T-cell (primary cell): ENCODE measurements at regions not wholly inside any gene's neighbourhood (a gene's known extent, or its start where the extent isn't known, plus 50 kb on each side); places are given as distances from the start of the nearest gene placed in this dataset.
A peak's percentile ranks its signal among the peaks of the same experiment; 100 is the strongest.

ENCODE experiments used
- ATAC-seq, 4 experiments: fragments of 200-7000 bp in 3 of 4; fragments of 150-1000 bp in 1 of 4; cut with Tn5 transposase; replicated peaks in 1 of 4; 1 replicate in 3 of 4; 2 replicates in 1 of 4; pipeline ENCODE4 v1.10.0; 2021; ENCODE audit warnings: moderate library complexity in 3 of 4, mild to moderate bottlenecking in 2 of 4, moderate number of reproducible peaks in 1 of 4
- CTCF ChIA-PET, 2 donors: fragments of 300-600 bp; sonication (Branson Sonifier 250); formaldehyde crosslinking; loops; one replicate each; lab custom pipeline; 2022; ENCODE audit warnings: antibody characterized with exemption in 2 of 2; lab: Charles Lee
- POLR2A ChIA-PET, 2 donors: fragments of 300-600 bp; sonication (Branson Sonifier 250); formaldehyde crosslinking; loops; one replicate each; lab custom pipeline; 2022; ENCODE audit warnings: antibody characterized with exemption in 2 of 2; lab: Charles Lee
- DNase-seq, 35 experiments: peaks; one replicate each; pipeline versions ENCODE4 v3.0.0 to v3.0.0-alpha.2; 2013 to 2023
- H3K27ac ChIP-seq: one replicate; pipeline ENCODE4 v1.5.1; 2013; ENCODE audit warnings: low read length
- H3K27me3 ChIP-seq, 2 experiments: replicated peaks in 1 of 2; 1 replicate in 1 of 2; 2 replicates in 1 of 2; pipeline versions ENCODE4 v1.6.1 to v1.7.0; 2013; ENCODE audit warnings: low read length in 1 of 2, mixed read lengths in 1 of 2; ENCODE audit not compliant: control insufficient read depth in 2 of 2, insufficient read depth in 2 of 2; ENCODE audit errors: extremely low read depth in 1 of 2
- H3K36me3 ChIP-seq, 2 donors: 1 replicate in 1 of 2; 2 replicates in 1 of 2; pipeline versions ENCODE4 v1.6.1 to v1.7.0; 2013; ENCODE audit warnings: low read length in 1 of 2; ENCODE audit not compliant: control insufficient read depth in 2 of 2, insufficient read depth in 1 of 2; ENCODE audit errors: extremely low read depth in 1 of 2
- H3K4me1 ChIP-seq, 2 experiments: 1 replicate in 1 of 2; 2 replicates in 1 of 2; pipeline versions ENCODE4 v1.6.1 to v1.7.0; 2013; ENCODE audit warnings: low read length in 2 of 2, mixed read lengths in 1 of 2; ENCODE audit not compliant: insufficient read depth in 2 of 2, control insufficient read depth in 1 of 2; ENCODE audit errors: extremely low read depth in 1 of 2
- H3K4me3 ChIP-seq, 2 donors: 1 replicate in 1 of 2; 2 replicates in 1 of 2; pipeline versions ENCODE4 v1.5.1 to v1.7.0; 2013; ENCODE audit warnings: mild to moderate bottlenecking in 2 of 2, low read length in 1 of 2, moderate library complexity in 1 of 2; ENCODE audit not compliant: control insufficient read depth in 1 of 2; ENCODE audit errors: extremely low read depth in 1 of 2
- H3K9me3 ChIP-seq: 2 replicates; pipeline ENCODE4 v1.7.0; 2013
- H3K27ac Mint-ChIP-seq, 2 donors: one replicate each; pipeline ENCODE4 v1.8.0; 2020 to 2021; ENCODE audit warnings: mild to moderate bottlenecking in 2 of 2, mixed read lengths in 2 of 2
- H3K27me3 Mint-ChIP-seq, 2 donors: one replicate each; pipeline ENCODE4 v1.8.0; 2021 to 2022; ENCODE audit warnings: mixed read lengths in 2 of 2
- H3K36me3 Mint-ChIP-seq: one replicate; pipeline ENCODE4 v1.8.0; 2021; ENCODE audit warnings: mixed read lengths
- H3K4me1 Mint-ChIP-seq, 3 donors: one replicate each; pipeline ENCODE4 v1.8.0; 2020 to 2022; ENCODE audit warnings: mixed read lengths in 3 of 3, mild to moderate bottlenecking in 1 of 3
- H3K4me3 Mint-ChIP-seq, 3 donors: one replicate each; pipeline ENCODE4 v1.8.0; 2020 to 2022; ENCODE audit warnings: mild to moderate bottlenecking in 3 of 3, mixed read lengths in 3 of 3, moderate library complexity in 3 of 3
- H3K9me3 Mint-ChIP-seq, 3 donors: one replicate each; pipeline ENCODE4 v1.8.0; 2020 to 2022; ENCODE audit warnings: mixed read lengths in 3 of 3
- WGBS: methylation state at CpG from one replicate; pipeline ENCODE4 v1.1.5; 2013; ENCODE audit warnings: missing lambda C conversion rate; ENCODE audit not compliant: insufficient coverage; 5-methylcytosine and 5-hydroxymethylcytosine counted together

DNA sequence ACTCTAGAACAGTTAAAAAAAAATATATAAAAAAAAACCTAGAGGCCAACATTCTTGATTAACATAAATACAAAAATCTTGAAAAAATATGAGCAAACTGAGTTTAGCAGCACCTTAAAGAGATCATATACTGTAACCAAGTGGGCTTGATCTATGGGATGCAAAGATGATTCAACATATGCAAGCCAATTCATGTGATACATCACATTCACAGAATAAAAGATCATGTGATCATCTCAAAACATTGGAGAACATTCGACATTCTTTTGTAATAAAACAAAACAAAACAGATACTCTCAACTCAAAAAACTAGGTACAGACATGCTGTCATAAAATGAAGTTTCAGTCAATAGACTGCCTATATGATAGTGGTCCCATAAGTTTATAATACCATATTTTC lies 165.4 kb upstream of the NDST4 start:
- ChIA-PET CTCF (no interaction called here), POLR2A (no interaction called here)
- H3K4me1 Mint-ChIP-seq: peaks cover 0 to 8% (median 7%) of the 10 kb centered on the region in 3 donors
- no peak overlapping the region for H3K27ac Mint-ChIP-seq
- no peaks in the 10 kb centered on the region for H3K36me3 Mint-ChIP-seq
- ATAC-seq: no peak
- no peak for DNase-seq
- peaks cover 3 to 4% of the 10 kb centered on the region in 2 experiments for H3K4me1 ChIP-seq
- no CpG with 5 or more reads among the region's 1 CpG for WGBS
- no peaks in the 10 kb centered on the region for H3K9me3 Mint-ChIP-seq
- no peaks in the 10 kb centered on the region for H3K27me3 Mint-ChIP-seq
- no peaks in the 10 kb centered on the region for H3K36me3 ChIP-seq
- H3K4me3 Mint-ChIP-seq: no peak overlapping the region
- H3K4me3 ChIP-seq: no peak overlapping the region
- no peaks in the 10 kb centered on the region for H3K9me3 ChIP-seq
- H3K27ac ChIP-seq: no peak overlapping the region
- H3K27me3 ChIP-seq: no peaks in the 10 kb centered on the region

DNA sequence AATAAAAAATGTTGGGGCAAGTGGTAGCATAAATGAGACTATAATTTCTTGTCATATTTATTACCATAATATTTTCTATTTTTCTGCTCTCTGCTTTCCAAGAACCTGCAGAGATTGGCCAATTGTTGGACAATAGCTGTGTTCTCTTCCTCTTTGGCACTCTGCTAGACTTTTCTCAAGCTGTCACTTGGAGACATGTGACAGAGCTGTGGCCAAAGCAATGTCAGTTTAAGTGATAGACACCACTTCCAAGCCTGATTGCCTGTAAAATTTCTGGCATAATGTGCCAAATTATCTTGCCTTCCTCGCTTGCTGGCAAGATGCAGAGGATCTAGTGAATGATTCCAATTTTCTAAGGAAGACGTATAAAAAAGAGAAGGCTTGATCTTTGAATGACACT lies 162.2 kb upstream of the NDST4 start:
- Mint-ChIP-seq H3K9me3 (peaks cover 0 to 3% (median 0%) of the 10 kb centered on the region in 3 donors), H3K4me3 (no peak overlapping the region), H3K4me1 (peaks cover 0 to 17% (median 12%) of the 10 kb centered on the region in 3 donors), H3K36me3 (no peaks in the 10 kb centered on the region), H3K27ac (peak overlapping the region in 1 of 2 donors; percentile 39), H3K27me3 (no peaks in the 10 kb centered on the region)
- Histone ChIP-seq H3K4me1 (peaks cover 3 to 4% of the 10 kb centered on the region in 2 experiments), H3K4me3 (no peak overlapping the region), H3K9me3 (no peaks in the 10 kb centered on the region), H3K27ac (no peak overlapping the region), H3K27me3 (no peaks in the 10 kb centered on the region), H3K36me3 (no peaks in the 10 kb centered on the region)
- POLR2A ChIA-PET: no interaction called here
- DNase-seq (peak in 1 of 35 experiments; percentile 1), ATAC-seq (no peak)
- no CpG with 5 or more reads among the region's 2 CpGs for WGBS
- CTCF ChIA-PET: no interaction called here

- H3K9me3 Mint-ChIP-seq: peaks cover 0 to 3% (median 0%) of the 10 kb centered on the region in 3 donors
- no peaks in the 10 kb centered on the region for H3K27me3 Mint-ChIP-seq
- peak in 1 of 4 experiments; percentile 37 for ATAC-seq
- no peaks in the 10 kb centered on the region for H3K27me3 ChIP-seq
- H3K27ac Mint-ChIP-seq: peak overlapping the region in 1 of 2 donors; percentile 41
- H3K9me3 ChIP-seq: no peaks in the 10 kb centered on the region
- no peak overlapping the region for H3K4me3 ChIP-seq
- H3K36me3 Mint-ChIP-seq: no peaks in the 10 kb centered on the region
- H3K4me1 Mint-ChIP-seq: peaks cover 0 to 17% (median 12%) of the 10 kb centered on the region in 3 donors
- POLR2A ChIA-PET: no interaction called here
- no peak overlapping the region for H3K27ac ChIP-seq
- CTCF ChIA-PET: no interaction called here
- peak in 1 of 35 experiments; percentile 10 for DNase-seq
- peaks cover 3 to 4% of the 10 kb centered on the region in 2 experiments for H3K4me1 ChIP-seq
- H3K4me3 Mint-ChIP-seq: no peak overlapping the region
- no peaks in the 10 kb centered on the region for H3K36me3 ChIP-seq
Measured at GRCh38 chr4:115274545-115274944, 161.1 kb upstream of the NDST4 start.

DNA sequence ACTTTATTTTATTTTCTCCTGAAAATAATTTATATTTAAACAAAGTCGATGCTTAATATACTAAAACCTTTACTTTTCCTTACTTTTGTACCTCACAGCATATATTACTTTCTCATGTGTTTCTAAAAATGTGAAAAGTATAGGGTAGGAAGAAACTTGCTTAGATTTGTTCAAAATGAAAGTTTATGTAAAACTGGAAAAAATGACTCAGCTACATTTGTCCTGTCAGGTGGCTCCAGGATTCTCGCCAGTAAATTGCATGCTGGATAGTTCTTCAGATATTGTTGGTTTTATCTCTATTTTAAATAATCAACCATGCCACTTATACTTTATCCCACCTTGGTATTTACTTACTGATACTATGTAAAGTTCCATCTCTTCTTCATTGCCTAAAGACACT lies 159.2 kb upstream of the NDST4 start:
- H3K9me3 ChIP-seq: no peaks in the 10 kb centered on the region
- no CpG with 5 or more reads among the region's 2 CpGs for WGBS
- H3K4me1 ChIP-seq: peaks cover 3 to 4% of the 10 kb centered on the region in 2 experiments
- no peak overlapping the region for H3K4me3 ChIP-seq
- no peaks in the 10 kb centered on the region for H3K36me3 ChIP-seq
- H3K27me3 ChIP-seq: no peaks in the 10 kb centered on the region
- CTCF ChIA-PET: no interaction called here
- DNase-seq (no peak), ATAC-seq (no peak)
- no peak overlapping the region for H3K27ac ChIP-seq
- no peak overlapping the region for H3K27ac Mint-ChIP-seq
- peaks cover 0 to 3% (median 0%) of the 10 kb centered on the region in 3 donors for H3K9me3 Mint-ChIP-seq
- H3K4me1 Mint-ChIP-seq: peaks cover 0 to 17% (median 10%) of the 10 kb centered on the region in 3 donors
- no peaks in the 10 kb centered on the region for H3K27me3 Mint-ChIP-seq
- H3K36me3 Mint-ChIP-seq: no peaks in the 10 kb centered on the region
- POLR2A ChIA-PET: no interaction called here
- no peak overlapping the region for H3K4me3 Mint-ChIP-seq

GRCh38 chr4:115272185-115272584 lies 158.8 kb upstream of the NDST4 start:
- Mint-ChIP-seq H3K4me1 (peaks cover 0 to 17% (median 10%) of the 10 kb centered on the region in 3 donors), H3K27me3 (no peaks in the 10 kb centered on the region), H3K4me3 (no peak overlapping the region), H3K9me3 (peaks cover 0 to 3% (median 0%) of the 10 kb centered on the region in 3 donors), H3K36me3 (no peaks in the 10 kb centered on the region), H3K27ac (no peak overlapping the region)
- H3K4me1 ChIP-seq: peaks cover 3 to 4% of the 10 kb centered on the region in 2 experiments
- no peaks in the 10 kb centered on the region for H3K9me3 ChIP-seq
- ATAC-seq: no peak
- H3K27me3 ChIP-seq: no peaks in the 10 kb centered on the region
- ChIA-PET POLR2A (no interaction called here), CTCF (no interaction called here)
- no peak overlapping the region for H3K27ac ChIP-seq
- H3K4me3 ChIP-seq: no peak overlapping the region
- H3K36me3 ChIP-seq: no peaks in the 10 kb centered on the region
- no CpG with 5 or more reads among the region's 1 CpG for WGBS
- no peak for DNase-seq

DNA sequence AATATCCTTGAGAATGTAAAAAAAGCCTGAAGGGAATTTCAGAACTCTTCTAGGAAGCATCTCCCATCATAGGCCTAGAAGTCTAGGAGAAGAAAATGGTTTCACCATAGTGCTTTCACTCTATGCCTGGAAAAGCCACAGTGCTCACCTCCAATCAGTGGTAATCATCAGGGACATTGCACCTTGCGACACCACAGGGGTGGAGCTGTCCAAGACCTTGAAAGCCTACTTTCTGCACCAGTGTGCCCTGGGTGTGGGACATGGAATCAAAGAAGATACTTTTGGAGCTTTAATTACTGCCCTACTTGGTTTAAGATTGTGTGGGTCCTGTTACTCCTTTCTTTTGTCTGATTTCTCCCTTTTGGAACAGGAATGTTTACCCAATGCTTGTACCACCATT lies 146.8 kb upstream of the NDST4 start:
- ATAC-seq (no peak), DNase-seq (no peak)
- Mint-ChIP-seq H3K27me3 (no peaks in the 10 kb centered on the region), H3K36me3 (no peaks in the 10 kb centered on the region), H3K27ac (no peak overlapping the region), H3K4me3 (no peak overlapping the region), H3K9me3 (peaks cover 0 to 4% (median 4%) of the 10 kb centered on the region in 3 donors), H3K4me1 (no peaks in the 10 kb centered on the region)
- Histone ChIP-seq H3K4me1 (no peaks in the 10 kb centered on the region), H3K27me3 (no peaks in the 10 kb centered on the region), H3K36me3 (no peaks in the 10 kb centered on the region), H3K4me3 (no peak overlapping the region), H3K9me3 (no peaks in the 10 kb centered on the region), H3K27ac (no peak overlapping the region)
- WGBS: 83% methylated on average over 1 of the region's 1 CpG
- POLR2A ChIA-PET: no interaction called here
- CTCF ChIA-PET: no interaction called here

GRCh38 chr4:115259642-115260041 lies 146.2 kb upstream of the NDST4 start:
- H3K27ac ChIP-seq: no peak overlapping the region
- no CpG with 5 or more reads among the region's 2 CpGs for WGBS
- H3K36me3 ChIP-seq: no peaks in the 10 kb centered on the region
- no peaks in the 10 kb centered on the region for H3K9me3 ChIP-seq
- no peaks in the 10 kb centered on the region for H3K4me1 Mint-ChIP-seq
- no peak overlapping the region for H3K4me3 Mint-ChIP-seq
- no peaks in the 10 kb centered on the region for H3K27me3 Mint-ChIP-seq
- no peaks in the 10 kb centered on the region for H3K27me3 ChIP-seq
- DNase-seq (no peak), ATAC-seq (no peak)
- H3K4me1 ChIP-seq: no peaks in the 10 kb centered on the region
- H3K36me3 Mint-ChIP-seq: no peaks in the 10 kb centered on the region
- H3K9me3 Mint-ChIP-seq: peaks cover 0 to 4% (median 4%) of the 10 kb centered on the region in 3 donors
- H3K27ac Mint-ChIP-seq: no peak overlapping the region
- H3K4me3 ChIP-seq: no peak overlapping the region
- ChIA-PET CTCF (no interaction called here), POLR2A (no interaction called here)
